GM04504 (cell line): ENCODE measurements at regions not wholly inside any gene's neighbourhood (a gene's known extent, or its start where the extent isn't known, plus 50 kb on each side); places are given as distances from the start of the nearest gene placed in this dataset.

Source experiments
- DNase-seq: peaks from one replicate; pipeline ENCODE4 v3.0.0-alpha.2; 2012; ENCODE audit warnings: low read depth

DNA sequence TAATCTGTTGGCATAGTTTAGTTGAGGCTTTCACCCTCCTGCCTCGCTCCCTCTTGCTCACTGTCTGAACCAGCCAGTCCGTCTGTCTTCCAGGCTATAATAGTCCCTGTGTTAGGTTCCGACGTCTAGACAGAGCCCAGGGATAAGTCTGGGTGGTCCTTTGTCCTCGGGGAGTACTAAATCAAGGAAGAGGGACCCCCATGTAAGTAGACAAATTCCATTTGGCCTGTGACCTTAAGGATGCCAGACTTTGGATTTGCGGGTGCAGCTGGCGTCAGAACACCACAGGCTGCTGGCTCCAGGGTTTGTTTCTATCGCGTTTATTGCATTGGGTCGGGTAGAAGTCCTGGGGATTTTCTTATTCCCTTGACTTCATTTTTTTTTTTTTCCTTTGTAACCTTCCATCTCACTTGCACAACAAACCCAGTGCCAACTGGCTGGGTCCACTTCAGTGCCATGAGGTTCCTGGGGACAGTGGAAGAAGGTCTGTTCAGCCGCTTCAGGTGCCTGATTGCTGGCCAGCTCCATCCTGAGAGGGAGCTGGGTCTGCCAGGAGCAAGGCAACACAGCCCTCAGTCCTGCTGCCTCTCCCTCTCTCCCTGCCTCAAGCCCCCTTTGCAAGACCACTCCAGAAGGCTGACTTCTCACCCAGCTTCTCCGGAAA lies 95.4 kb upstream of the KLHL25 start:
- DNase-seq = no peak

GRCh38 chr15:85890620-85890980 lies 95.9 kb upstream of the KLHL25 start:
- DNase-seq = no peak

DNA sequence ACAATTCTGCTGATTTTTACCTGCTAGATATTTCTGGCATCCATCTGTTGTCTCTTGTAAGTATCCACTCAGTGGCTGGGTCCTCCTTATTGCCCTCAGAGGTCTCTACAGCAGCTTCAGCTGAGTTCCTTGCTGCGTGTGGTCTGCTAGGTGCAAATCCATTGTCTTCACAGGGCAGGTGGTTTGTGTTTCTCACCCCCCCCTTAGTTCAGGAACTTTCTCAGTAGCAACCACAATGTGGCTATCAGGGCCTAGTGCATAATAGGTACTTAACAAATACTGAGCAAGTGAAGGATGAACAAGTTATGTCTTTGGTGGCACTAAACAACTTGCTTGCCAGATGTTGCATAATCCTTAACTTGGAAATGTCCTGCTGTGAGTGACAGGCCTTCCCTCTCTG lies 96.7 kb upstream of the KLHL25 start:
- DNase-seq = no peak

- no peak for DNase-seq
Observed at GRCh38 chr15:85892232-85892631, 97.5 kb upstream of the KLHL25 start.

GRCh38 chr15:85897207-85897894 lies 102.6 kb upstream of the KLHL25 start:
- DNase-seq = no peak

- no peak for DNase-seq
Observed at GRCh38 chr15:85897895-85898717, 103.4 kb upstream of the KLHL25 start.

GRCh38 chr15:85899927-85900326 lies 105.2 kb upstream of the KLHL25 start:
- no peak for DNase-seq

DNA sequence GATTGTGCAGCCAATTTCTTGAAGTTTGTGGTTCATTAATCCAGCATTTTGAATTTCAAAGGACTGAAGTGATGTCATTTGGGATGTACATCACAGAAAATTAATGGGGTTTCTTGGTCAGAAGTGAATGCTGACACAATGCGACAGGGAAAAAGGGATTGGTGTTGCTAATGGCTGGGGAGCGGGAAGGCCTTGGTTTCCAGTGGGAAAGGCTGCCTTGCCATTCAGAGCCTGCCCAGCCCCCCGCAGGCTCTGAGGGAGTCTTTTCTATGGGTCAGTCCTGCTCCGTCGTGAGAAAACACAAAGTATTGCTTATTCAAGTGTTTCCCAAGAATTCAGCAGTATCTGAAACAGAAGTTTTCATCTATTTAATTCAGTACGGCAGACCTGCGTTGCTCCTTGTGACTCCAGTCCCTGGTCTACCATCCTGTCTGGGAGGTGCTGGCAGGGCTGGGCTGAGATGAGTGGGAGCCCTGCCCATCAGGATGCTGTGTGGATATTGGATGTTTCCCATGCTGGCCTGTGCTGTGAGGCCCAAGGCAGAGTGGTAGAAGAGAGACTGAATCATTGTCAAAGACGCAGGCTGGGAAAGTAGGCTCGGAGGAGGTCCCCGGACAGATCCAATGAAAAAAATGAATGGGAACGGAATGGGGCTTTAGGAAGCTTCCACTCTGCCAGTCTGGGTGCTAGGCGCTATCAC lies 111.2 kb upstream of the KLHL25 start:
- DNase-seq = no peak

DNA sequence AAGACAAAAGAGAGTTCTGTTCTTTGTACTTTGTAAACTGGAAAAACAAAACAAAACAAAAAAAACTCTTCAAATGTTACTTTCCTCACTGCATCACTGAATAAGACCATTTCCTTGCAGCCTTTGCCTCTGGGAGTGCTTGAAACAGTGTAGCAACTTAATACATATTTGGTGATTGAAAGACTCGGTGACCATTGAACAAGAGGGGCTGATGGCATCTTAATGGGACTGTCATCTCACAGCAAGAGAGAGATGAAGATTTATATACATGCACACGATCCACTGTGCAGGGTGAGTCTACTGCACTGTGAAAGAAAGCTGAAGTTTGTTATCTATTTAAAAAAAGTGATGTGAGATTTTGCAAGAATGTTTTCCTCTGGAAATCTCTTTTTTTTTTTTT lies 111.9 kb upstream of the KLHL25 start:
- no peak for DNase-seq

DNA sequence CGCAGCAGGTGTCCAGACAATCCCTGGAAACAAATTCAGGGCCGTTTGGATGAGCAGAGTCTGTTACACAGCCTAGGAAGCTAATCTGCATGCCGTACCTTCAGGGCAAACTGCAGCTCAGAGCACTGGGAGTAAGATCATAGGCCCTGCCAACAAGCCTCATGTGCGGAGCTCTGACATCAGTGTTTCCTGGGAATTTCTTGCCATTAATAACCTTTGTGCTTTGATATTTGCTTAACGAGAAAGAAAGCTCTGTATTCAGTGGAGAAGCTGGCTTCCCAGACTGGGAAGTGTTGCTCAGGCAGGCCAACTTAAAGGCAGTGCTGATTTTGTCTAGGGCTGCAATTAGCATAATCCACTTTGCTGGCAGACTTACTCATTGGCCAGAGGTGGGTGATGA lies 116.1 kb upstream of the KLHL25 start:
- no peak for DNase-seq

- no peak for DNase-seq
Observed at GRCh38 chr15:85913461-85913860, 118.7 kb upstream of the KLHL25 start.

DNA sequence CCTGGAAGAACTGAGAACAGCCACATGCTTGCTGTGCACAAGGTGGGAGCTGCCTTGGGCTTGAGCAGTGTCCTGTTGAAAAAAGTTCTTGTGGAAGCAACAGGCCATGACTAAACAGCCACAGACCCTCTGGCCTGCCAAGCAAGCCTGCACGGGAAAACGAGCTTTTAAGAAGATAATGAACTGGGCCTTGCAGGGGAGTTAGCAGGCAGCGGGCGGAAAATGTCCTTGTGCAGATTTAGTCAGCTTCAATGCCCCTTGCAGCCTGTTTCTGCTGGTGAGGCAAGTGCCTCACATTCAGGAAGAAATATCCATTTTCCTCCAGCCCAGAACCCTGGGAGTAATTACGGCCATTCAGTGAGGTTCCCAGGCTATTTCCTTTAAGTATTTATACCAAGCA lies 126.2 kb upstream of the KLHL25 start:
- DNase-seq = no peak

- DNase-seq = no peak
Observed at GRCh38 chr15:85924088-85924487, 129.4 kb upstream of the KLHL25 start.

GRCh38 chr15:85925649-85926237 lies 131.0 kb upstream of the KLHL25 start:
- no peak for DNase-seq

DNA sequence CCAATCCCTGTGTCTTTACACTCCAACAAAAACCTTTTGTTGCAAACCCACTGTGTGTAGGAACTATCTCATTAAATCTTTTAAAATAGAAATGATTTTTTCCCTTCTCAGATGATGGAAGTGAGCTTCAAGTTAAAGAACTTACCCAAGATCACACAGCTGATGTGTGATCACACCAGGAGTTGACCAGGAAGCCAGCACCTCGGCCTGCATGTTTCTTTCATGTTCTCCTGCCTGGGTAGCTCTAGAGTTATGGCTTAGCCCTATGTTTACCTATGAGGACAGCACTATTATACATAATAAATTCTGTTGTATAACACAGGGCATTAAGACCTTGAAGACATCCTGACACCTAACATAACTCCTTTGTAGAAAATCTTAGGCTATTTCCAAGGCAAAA lies 132.1 kb upstream of the KLHL25 start:
- DNase-seq = no peak

DNA sequence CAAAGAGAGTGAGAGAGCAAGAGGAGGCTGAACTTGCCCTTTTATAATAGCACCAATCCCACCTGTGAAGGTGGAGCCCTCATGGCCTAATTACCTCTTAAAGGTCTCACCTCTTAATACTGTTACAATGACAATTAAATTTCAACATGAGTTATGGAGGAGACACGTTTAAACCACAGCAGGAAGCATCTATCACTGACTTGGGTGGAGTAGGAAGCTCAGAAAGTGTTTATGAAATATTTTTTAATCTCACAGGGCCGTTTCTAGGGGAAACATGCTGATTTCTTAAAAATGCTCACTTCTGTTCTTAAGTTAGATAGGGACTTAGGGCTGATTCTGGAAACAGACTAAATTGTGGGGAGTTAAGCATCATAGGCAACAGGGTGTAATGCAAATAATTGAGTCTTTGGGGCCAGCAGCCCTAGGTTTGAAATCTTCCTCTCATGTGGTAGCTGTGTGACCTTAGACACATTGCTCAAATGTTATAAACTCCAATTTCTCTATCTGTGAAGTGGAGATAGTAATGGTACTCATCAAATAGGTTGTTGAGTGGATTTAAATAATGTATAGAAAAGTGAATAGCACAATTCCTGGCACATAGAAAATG lies 133.3 kb upstream of the KLHL25 start:
- no peak for DNase-seq

DNA sequence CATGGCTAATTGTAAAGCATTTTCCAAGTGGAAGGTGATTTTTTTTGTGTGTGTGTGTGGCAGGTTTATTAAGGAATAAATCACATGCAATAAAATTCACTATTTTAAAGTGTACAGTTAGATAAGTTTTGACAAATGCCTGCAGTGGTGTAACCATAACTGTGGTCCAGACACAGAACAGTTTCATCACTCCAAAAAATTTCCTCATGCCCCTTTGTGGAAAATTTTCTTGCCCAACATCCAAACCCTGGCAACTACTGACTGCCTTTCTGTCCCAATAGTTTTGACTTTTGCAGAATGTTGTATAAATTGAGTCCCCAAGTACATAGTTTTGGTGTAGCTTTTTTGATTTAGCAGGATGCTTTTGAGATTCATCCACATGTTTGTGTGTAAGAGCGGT lies 135.1 kb upstream of the KLHL25 start:
- DNase-seq = no peak

DNA sequence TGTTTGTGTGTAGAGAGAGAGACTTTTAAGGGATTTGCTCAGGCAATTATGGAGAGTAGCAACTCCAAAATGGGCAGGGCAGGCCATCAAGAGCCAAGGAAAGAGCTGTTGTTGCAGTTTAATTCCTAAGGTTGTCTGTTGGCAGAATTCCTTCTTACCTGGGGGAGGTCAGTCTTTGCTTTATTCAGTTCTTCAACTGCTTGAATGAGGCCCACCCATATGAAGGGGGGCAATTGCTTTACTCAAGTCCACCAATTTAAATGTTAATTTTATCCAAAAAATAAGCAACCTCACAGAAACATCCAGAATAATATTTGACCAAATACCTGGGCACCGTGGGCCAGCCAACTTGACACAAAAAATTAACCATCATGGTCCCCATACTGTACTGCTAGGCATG lies 137.7 kb upstream of the KLHL25 start:
- no peak for DNase-seq

- DNase-seq = no peak
Observed at GRCh38 chr15:85934691-85935090, 140.0 kb upstream of the KLHL25 start.

DNA sequence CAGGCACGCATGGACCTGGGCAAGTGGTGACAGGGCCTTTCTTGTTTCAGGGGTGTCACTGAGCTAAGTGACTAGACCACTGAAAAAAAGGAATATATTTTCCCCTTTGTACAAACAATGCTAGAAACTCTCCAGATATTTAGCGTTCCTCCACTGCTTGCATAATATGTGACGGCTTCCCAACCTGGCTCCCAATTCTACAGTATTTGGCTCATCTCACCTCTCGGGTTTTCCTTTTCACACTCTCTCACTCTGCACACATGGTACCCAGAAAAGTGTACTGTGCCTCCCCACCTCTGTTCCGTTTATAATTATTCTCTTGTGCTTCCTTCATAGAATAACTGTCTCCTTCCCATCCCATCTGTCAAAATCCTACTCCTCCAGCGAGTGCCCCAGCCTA lies 140.5 kb upstream of the KLHL25 start:
- no peak for DNase-seq

DNA sequence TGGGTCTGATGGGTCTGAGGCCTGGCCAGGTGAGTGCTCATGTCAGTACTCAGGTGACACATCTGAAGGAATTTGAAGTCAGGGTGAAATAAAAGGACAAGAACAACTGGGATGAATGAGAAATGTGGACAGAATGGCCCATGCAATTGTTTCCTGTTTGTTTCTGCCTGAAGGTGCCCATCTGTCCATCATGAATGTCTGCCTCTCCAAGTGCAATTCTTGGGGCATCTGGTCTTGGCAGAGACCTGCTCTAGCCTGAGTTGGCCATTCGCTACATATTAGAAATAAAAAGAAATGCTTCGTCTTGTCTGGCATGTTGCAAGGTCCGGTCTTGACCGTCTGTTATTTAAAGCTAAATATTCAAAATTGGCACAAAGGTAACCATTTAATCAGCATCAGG lies 142.0 kb upstream of the AGBL1 start:
- DNase-seq = no peak
